BE2C (cell line): ENCODE measurements at regions not wholly inside any gene's neighbourhood (a gene's known extent, or its start where the extent isn't known, plus 50 kb on each side); places are given as distances from the start of the nearest gene placed in this dataset.

ENCODE experiments used
- DNase-seq: peaks from one replicate; pipeline ENCODE4 v3.0.0-alpha.2; 2020
- H3K27me3 ChIP-seq: fragments of 250-450 bp; sonication (Bioruptor Pico); 2 replicates; pipeline ENCODE4 v1.5.1; 2020; ENCODE audit warnings: mild to moderate bottlenecking
- H3K36me3 ChIP-seq: fragments of 250-450 bp; sonication (Bioruptor Pico); 2 replicates; pipeline ENCODE4 v1.5.1; 2020; ENCODE audit warnings: mild to moderate bottlenecking
- H3K4me1 ChIP-seq: fragments of 250-450 bp; sonication (Bioruptor Pico); 2 replicates; pipeline ENCODE4 v1.5.1; 2020
- H3K4me3 ChIP-seq: 2 replicates; pipeline ENCODE4 v1.5.1; 2011; ENCODE audit warnings: low read depth, low read length
- H3K9me3 ChIP-seq: fragments of 250-450 bp; sonication (Bioruptor Pico); 2 replicates; pipeline ENCODE4 v1.5.1; 2020
- TF ChIP-seq, protein P1 (sequence below): IDR thresholded peaks from 2 replicates; pipeline ENCODE4 v1.5.1; 2012; ENCODE audit warnings: mild to moderate bottlenecking, low read depth, low read length

DNA sequence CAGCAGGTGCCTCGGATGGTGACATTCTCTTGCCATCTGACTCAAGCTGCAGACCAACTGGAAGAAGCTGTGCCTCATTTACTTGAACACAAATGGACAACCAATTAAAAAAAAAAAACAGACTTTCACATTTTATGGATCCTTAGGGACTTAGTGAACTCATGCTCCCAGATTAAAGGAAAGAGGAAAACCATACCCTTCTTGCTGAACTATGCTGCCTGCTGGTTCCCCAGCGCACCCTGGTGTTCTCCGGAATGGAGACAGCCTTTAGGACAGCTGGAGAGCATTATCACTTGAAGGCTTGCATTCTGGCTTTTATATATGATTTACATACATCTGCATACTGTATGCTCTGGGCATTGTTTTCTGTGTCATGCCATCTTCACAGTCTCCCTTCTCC lies 370.7 kb downstream of the SLC4A3 start:
- no peaks in the 10 kb centered on the region for H3K4me1 ChIP-seq
- DNase-seq = no peak
- no peaks in the 10 kb centered on the region for H3K36me3 ChIP-seq
- no peak overlapping the region for H3K4me3 ChIP-seq
- TF ChIP-seq, protein P1, sequence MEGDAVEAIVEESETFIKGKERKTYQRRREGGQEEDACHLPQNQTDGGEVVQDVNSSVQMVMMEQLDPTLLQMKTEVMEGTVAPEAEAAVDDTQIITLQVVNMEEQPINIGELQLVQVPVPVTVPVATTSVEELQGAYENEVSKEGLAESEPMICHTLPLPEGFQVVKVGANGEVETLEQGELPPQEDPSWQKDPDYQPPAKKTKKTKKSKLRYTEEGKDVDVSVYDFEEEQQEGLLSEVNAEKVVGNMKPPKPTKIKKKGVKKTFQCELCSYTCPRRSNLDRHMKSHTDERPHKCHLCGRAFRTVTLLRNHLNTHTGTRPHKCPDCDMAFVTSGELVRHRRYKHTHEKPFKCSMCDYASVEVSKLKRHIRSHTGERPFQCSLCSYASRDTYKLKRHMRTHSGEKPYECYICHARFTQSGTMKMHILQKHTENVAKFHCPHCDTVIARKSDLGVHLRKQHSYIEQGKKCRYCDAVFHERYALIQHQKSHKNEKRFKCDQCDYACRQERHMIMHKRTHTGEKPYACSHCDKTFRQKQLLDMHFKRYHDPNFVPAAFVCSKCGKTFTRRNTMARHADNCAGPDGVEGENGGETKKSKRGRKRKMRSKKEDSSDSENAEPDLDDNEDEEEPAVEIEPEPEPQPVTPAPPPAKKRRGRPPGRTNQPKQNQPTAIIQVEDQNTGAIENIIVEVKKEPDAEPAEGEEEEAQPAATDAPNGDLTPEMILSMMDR = no peak
- no peaks in the 10 kb centered on the region for H3K9me3 ChIP-seq
- peaks cover 3% of the 10 kb centered on the region; the same call in 1 of the 2 replicates for H3K27me3 ChIP-seq

DNA sequence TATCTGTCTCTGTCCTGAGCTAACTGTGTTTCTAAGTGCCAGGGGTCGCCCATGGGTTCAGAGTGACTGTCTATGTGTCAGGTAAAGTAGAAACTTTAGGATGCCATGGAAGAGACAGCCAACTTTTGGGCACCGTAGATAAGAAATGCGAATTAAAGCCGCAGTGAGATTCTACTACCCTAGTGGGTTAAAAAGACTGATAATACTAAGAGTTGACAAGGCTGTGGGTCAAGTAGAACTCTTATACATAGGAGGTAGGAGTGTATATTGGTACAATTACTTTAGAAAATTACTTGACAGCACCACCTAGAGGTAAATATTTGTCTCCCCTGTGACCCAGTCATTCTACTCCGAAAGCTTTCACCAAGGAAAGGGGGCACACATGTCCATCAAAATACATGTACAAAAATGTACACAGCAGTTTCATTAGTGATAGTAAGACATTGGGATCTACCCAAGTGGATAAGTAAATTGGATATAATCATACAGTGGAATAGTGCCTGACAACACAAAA lies 371.3 kb downstream of the SLC4A3 start:
- no peaks in the 10 kb centered on the region for H3K4me1 ChIP-seq
- H3K27me3 ChIP-seq = peaks cover 3% of the 10 kb centered on the region; the same call in 1 of the 2 replicates
- H3K4me3 ChIP-seq = no peak overlapping the region
- TF ChIP-seq, protein P1 = peak; percentile 34
- no peaks in the 10 kb centered on the region for H3K36me3 ChIP-seq
- no peaks in the 10 kb centered on the region for H3K9me3 ChIP-seq
- DNase-seq = no peak

DNA sequence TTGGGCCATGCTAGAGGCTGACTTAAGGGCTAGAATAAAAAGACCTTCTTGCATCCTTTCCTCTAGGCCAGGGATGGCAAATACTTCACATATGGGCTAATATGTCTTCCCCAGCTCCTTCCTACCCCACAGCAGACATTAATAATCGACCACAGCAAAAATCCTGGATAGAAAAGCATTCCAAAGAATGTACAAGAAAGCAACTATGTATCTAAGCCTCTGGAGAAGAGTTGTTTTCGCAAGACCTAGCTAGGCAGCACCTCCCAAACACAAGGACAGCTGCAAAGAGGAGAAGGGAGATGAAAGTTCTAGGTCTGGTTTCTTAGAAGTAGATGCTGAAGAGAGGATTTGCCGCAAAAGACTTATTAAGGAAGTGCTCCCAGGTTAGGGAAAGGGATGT lies 372.6 kb downstream of the SLC4A3 start:
- Histone ChIP-seq H3K27me3 (peaks cover 3% of the 10 kb centered on the region; the same call in 1 of the 2 replicates), H3K36me3 (no peaks in the 10 kb centered on the region), H3K4me3 (no peak overlapping the region), H3K4me1 (no peaks in the 10 kb centered on the region), H3K9me3 (no peaks in the 10 kb centered on the region)
- TF ChIP-seq, protein P1 = no peak
- DNase-seq = no peak

DNA sequence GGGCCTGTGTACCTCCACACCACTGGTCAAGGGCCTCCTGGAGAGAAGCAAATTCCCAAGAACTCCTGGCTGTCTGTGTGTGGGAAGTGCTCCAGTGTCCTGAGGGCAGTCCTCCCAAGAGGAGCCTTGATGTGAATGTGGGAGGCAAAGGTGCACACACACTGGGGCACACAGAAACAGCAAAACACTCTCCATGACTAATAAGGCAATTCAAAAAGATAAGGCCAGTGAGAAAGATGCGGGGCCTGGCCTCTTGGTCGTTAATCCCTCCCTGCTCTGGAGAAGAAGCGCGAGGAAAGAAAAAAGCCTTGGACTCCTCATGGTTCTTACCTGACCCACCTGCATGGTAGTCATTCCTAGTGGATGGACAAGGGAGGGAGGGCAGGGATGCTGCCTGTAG lies 373.2 kb downstream of the SLC4A3 start:
- H3K36me3 ChIP-seq = no peaks in the 10 kb centered on the region
- peaks cover 3% of the 10 kb centered on the region; the same call in 1 of the 2 replicates for H3K27me3 ChIP-seq
- TF ChIP-seq, protein P1 = no peak
- DNase-seq = no peak
- no peak overlapping the region for H3K4me3 ChIP-seq
- no peaks in the 10 kb centered on the region for H3K4me1 ChIP-seq
- no peaks in the 10 kb centered on the region for H3K9me3 ChIP-seq

DNA sequence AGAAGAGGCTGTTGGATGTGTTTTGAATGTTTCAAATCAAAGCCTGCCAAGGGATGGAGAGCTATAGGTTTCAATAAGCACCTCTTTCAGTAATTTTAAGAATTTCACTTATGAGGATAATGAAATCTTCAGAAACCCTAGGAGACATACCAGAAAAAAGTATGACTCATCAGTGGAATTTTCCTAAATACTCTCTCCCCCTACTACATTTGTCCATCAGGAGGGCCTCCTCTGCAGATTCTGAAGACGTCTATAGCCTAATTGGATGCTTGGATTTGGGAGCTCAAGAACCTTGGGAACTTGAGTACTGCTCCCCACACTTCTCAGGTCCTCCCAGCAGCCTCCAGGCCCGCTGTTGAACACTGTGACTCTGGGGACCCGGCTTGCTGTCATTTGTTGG lies 374.3 kb downstream of the SLC4A3 start:
- TF ChIP-seq, protein P1 = no peak
- H3K27me3 ChIP-seq = peaks cover 3% of the 10 kb centered on the region; the same call in 1 of the 2 replicates
- no peak for DNase-seq
- no peaks in the 10 kb centered on the region for H3K36me3 ChIP-seq
- H3K4me3 ChIP-seq = no peak overlapping the region
- no peaks in the 10 kb centered on the region for H3K4me1 ChIP-seq
- no peaks in the 10 kb centered on the region for H3K9me3 ChIP-seq

DNA sequence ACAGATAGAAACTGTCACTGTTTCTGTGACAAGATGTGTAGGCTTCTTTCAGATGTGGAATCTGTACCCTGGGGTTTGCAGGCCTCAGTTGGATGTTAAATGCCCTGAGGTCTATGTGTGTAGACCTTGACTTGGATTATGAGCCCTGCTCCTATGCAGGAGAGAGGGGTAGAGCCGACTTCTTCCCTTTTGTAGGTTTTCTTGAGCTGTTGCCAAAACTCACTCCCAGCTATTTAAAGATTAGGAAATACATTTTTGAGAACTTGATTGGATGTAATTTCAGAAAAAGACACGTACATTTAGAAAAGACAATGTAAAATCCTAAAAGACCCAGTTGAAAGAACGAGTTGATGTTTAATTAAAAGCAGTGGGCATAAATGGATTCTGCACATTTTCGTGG lies 374.8 kb downstream of the SLC4A3 start:
- no peaks in the 10 kb centered on the region for H3K4me1 ChIP-seq
- H3K27me3 ChIP-seq = peaks cover 3% of the 10 kb centered on the region; the same call in 1 of the 2 replicates
- no peak overlapping the region for H3K4me3 ChIP-seq
- H3K36me3 ChIP-seq = no peaks in the 10 kb centered on the region
- H3K9me3 ChIP-seq = no peaks in the 10 kb centered on the region
- TF ChIP-seq, protein P1 = no peak
- no peak for DNase-seq
